IPS-NIHi11 (cell line): ENCODE measurements at regions not wholly inside any gene's neighbourhood (a gene's known extent, or its start where the extent isn't known, plus 50 kb on each side); places are given as distances from the start of the nearest gene placed in this dataset.
A peak's percentile ranks its signal among the peaks of the same experiment; 100 is the strongest.
"Not testable (repeated sequence)": the region's sequence is repeated elsewhere in the genome, so short reads cannot be mapped to it uniquely, and the experiment has no call there.

ENCODE experiments used
- DNase-seq: peaks from one replicate; pipeline ENCODE4 v3.0.0; 2012; ENCODE audit warnings: mixed read lengths, low spot score

DNA sequence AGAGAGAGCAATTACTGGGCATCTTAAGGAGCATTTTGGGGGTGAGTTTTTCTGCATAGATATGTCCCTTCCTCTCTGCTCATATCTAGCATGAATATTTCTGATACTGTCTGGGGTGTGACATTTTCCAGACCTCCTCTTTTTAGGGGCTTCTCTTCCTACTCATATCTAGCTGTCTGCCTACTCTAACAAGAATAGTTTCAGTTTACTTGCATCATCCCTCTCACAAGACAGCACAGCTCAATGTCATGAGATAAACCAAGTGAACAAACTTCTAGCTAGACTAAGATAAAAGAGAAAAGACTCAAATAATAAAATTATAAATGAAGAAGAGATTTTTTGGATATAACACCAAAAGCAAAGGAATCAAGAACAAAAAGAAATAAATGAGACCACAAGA lies 419.5 kb upstream of the SORCS1 start:
- no peak for DNase-seq

DNA sequence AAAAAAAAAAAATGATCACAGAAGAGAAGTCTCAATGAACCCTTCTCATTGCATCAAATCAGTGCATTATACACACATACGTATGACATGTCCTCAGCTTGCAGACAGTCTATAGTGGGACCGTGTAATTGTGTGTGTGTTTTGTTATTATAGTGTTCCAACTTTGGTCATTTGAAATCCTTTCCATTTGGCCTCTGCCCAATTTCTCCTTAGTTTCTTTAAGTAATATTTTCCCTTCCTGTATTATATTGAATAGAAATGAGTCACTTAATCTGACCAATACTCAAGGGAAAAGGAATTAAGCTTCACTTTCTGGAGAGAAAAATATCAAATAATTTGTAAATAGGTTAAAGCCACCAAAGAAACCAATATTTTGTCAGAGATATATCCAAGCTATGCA lies 415.5 kb upstream of the SORCS1 start:
- no peak for DNase-seq

DNA sequence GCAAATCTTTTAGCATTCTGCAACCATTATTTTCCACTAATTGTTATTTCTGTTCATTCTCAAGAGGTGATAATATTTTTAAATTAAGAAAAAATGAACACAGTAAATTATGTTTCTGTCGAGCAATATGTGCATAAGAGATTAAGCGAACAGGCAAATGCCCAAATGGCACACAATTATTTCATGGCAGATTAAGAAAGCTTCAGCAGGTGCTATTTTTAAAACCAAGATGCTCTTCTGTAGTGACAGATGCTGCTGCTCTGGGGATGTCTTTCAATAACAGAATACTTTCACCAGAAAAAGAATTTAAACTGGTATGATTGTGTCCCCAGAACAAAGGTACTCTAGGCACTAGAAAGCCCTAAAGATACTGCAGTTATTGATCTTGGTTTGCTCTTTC lies 412.7 kb upstream of the SORCS1 start:
- no peak for DNase-seq

DNA sequence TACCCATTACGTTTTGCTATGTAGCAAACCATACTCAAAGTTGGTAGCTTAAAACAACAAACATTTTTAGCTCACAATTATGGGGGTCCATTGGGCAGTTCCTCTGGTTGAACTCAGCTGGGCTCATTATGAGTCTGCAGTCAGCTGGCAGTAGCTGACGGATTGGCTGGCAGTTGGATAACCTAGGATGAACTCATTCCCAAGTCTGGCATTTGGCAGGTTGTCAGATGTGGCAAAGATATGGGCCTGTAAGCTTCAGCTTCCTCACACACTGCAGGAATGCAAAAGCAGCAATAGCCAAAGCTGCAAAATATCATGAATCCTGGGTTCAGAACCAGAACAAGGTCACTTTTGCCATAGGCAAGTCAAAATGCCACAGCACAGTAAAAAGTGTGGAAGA lies 412.2 kb upstream of the SORCS1 start:
- DNase-seq: no peak

DNA sequence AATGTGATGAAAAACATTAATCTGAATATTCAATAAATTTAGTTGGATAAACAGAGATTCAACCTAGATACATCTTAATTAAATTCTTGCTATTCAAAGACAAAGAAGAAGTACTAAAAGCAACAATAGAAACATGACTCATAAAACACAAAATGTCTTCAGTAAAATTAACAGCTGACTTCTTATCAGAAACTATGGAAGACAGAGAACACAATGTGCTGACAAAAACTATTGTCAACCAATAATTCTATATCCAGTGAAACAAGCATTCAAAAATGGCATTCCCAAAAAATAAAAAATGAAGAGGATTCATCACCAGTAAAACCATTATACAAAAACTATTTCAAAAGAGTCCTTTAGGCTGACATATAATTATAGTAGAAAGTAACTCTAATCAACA lies 400.5 kb upstream of the SORCS1 start:
- DNase-seq: no peak

DNA sequence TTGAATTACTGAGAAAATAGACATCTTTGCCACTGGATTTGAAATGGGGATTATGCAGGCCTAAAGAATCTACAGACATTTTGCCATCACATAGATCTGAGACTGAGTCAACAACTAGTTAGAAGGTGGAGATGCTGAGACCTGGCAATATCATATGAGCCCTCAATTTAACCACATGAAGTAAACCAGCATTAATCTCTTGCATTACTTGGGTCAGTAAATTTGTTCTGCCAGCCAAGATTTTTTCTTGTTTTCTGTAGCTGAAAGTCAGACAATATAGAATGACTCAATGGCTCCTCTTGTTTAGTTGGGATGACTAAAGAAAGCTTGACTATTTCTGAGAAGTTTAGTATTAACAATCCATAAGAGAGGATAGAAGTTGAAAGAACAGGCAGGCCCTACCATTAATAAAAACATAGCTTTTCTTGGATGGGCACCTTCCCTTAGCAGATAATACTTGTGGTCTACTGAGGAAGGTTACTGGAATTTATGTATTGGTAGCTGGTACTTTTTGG lies 396.7 kb upstream of the SORCS1 start:
- DNase-seq: no peak

DNA sequence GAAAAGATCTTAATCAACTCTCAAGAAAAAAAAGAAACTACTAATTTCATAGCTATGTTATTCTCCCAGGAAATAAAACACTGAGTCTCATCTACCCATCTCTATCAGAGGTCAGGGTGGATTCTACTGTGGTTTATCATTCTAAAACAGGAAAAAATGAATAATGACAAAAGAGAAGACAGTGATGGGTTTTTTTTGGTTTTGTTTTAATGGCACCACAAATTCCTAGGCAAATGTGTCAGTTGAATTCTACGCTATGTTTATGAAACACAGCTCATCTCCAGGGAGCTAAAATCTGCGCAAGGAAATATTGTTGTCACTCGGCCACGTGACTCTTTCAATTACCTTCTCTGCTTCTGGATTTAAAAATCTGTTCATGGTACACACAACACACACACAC lies 393.4 kb upstream of the SORCS1 start:
- no peak for DNase-seq

DNA sequence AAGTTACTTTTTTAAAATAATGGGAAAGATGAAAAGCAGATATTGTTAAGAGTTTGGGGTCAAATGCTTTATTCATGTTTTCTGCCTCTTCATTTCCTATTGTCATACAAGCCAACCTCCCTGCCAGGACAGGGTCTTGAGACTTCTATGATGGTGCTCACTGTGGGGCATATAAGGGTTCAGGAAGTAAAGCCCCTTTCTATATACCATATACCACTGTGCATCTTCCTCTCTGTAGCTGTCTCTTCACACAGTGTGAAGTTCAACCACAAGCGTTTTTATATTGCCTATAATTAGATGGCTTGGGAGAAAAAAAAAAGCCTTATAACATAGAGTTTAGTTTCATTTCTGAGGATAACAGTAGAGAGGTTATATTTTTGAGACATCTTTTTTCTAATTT lies 389.8 kb upstream of the SORCS1 start:
- DNase-seq: no peak

DNA sequence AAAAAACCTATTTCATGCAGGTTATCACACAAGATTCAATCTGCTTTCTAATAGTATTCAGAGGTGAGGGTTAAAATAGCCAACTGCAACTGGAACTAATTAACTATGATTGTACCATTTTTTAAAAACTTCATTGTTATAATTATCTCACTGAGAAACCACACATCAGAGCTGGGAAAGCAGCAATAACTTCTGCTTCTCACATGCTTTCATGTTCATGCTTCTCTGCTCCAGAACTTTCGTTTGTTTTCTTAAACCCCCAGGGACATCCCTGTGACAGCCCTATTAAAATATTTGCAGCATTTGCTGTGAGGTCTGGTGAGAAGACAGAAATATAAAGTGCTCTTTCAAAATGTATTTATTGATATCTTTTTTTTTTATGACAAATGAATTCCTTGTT lies 389.0 kb upstream of the SORCS1 start:
- no peak for DNase-seq

DNA sequence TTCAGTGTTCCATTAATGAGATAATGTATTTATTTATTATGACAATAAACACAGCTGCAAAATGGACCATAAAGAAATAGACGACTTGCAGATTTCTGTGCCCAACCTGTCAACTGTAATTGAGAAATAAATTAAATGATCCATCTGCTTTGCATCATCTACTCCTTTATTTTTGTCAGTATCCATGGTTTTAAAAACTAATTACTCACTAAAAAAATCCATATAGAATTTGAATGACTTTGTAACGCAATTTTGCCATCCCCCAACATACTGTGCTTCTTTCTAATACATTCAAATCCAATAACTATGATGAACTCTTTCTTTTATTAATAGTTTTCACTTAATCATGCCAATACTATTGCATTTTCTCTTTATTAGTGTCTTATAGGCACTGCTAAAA lies 388.5 kb upstream of the SORCS1 start:
- no peak for DNase-seq

DNA sequence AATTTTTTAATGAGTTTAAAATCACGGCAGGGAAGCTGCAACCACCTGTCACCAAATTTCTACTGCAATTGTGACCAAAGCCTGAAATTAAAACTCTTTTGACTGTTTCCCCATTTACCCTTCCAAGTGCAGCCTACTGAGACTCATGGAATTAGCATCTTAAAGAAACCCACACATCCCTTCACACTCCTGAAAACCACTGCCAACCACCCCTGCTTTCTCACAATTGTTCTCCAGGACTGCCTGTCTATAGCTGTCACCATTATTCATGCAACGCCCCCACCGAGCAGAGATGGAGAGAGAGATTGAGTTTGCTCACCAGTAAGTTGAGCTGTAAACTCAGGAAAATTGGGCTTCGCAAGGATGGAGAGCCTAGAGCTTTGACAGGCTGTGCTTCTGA lies 383.8 kb upstream of the SORCS1 start:
- DNase-seq: peak; percentile 58

DNA sequence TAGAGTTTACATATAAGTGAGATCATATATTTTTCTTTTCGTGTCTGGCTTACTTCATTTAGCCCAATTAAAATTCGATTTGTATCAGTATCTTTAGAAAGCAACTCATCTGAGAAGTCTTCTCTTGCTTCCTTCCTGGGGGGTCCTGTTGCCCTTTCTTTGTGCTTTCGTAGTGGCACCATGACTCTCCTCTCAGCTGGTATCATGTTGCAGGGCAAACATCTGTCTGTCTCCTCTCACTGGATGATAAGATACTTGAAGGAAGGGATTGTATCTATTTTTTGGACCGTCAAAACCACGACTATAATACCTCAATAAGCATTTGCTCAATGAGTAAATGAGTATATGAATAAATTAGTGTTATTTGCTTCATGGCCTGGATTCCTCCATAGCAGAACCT lies 382.5 kb upstream of the SORCS1 start:
- DNase-seq: no peak

DNA sequence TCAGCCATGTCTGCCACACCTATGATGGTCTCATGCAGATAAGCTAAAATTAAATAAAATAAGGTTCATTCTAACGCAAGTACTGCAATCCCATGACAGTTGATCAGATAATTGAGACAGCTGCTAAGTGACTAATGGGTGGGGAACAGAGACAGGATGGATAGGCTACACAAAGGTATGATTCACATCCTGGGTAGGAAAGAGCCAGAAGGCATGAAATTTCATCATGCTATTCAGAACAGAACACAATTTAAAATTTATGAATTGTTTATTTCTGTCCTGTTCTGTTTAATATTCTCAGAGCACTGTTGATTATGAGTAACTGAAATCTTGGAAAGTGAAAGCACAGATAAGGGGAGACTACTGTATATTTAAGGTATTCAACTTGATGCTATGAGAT lies 381.8 kb upstream of the SORCS1 start:
- no peak for DNase-seq

DNA sequence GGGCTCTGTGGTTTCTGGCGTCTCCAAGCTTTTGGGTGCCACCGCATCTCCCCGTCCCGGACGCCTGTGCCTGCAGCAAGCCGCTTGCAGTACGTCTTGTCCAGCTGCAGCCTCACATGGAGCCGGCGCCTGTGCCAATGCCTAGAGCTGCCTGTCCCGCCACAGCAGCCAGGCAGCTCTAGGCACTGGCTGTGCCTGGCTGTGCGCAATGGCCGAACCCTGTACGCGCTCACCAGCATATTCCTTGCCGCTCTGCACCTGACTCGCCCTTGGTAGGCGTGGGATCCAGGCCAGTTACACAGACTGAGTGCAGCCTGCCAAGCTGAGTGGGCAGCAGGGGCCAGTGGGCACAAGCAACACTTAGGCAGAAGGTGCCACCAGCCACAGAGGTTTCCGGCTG lies 381.2 kb upstream of the SORCS1 start:
- DNase-seq: no peak

DNA sequence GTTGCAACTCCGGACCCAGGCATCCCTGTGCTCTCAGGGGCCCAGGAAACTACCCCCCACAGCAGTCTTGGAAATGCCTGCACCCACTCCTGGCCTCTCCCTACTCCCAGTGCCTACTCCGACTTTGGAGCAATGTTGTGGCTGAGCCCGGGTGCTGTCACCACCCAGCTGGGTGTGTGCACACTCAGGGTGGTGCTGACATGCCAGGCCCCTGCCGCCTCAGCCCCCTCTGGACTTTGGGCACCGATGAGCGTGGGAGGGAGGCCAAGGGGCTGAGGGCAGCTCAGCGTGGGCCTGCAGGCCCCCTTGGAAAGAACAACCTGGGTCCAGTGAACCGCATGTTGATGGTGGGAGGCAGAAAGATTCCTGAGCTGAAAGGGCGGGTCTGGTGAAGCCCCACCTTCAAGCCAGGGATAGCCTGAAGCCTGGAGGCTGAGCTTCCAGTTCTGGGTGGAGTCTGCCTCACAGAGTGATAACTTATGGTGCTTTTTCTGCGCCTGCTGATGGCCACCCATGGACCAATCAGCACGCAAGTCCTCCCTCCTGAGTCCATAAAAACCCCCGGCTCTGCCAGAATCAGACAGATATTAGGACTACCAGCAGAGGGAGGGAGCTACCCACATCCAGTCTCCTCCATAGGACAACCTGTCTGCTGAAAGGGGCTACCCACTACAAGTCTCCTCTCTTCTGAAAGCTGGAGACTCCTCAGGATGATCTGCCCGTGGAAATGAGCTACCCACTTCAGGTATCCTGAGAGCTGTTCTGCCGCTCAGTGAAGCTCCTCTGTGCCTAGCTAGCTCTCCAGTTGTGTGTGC lies 380.4 kb upstream of the SORCS1 start:
- DNase-seq: no peak

DNA sequence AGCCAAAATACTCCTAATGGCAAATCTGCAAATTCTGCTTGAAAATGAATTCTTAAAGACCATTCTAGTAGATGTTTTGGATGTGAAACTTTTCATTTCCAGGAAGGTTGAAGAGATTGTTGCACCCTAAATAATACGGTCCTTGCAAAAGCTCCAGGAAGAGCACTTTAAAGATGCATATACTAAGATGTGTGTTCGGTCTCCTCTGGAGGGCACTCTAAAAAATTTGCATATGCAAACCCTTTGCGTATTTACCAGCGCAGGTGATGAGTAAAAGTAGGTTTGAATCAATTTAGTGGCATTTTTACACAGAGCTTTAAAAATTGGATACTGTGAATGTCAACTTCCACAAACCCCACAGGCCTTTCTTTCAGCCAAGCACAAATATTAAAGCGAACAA lies 378.1 kb upstream of the SORCS1 start:
- DNase-seq: no peak

DNA sequence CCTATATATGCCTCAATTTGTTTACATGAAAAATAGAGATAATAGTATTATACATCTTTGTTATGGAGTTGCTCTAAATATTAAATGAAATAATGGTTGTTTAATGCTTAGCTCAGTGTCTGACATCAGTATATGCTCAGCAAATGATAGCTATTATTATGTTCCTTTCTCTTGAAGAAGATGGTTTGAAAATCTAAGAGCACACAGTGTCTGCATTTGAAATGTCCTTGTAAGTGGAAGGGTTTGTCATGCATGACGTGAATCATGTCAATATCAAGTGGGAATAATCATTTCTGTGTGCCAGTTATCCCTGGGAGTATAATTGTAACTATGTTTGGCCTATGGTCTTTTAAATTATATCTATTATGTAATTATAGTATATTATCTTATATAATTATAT lies 377.5 kb upstream of the SORCS1 start:
- DNase-seq: no peak

DNA sequence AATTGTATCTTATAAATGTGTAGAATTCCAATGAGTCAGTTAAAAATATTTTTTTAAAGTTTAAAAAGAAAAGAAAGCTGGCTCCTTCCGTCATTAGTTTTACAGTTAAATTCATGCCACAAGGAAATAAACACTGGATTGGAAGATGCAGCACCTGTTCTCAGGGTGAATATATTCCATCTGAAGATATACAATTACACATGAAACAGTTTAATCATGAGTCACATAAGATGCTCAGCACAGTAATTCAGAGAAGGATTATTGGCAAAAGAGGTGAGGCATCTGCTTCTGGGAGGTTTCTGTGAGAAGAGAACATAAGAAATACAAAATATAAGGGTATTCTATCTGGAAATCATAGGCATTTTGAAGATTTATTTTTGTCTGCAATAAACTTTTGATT lies 376.5 kb upstream of the SORCS1 start:
- DNase-seq: no peak

DNA sequence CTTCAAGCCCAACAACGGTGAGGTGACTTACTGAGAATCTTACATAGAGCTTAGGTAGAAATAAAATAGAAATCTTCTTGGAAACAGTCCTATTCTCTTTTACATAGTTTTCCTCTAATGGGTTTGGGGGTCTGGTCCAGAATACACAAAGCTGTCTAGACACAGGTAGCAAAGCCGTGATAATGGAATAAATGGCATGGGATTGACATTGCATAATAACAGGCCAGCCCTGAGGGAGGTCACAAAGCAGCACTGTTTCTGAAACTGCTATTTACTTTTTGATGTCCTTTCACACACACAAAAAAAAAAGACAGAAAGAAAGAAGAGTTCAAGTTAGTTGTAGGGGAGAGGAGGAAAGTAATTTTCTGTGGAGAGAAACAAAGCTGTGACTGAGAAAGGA lies 364.8 kb upstream of the SORCS1 start:
- no peak for DNase-seq

DNA sequence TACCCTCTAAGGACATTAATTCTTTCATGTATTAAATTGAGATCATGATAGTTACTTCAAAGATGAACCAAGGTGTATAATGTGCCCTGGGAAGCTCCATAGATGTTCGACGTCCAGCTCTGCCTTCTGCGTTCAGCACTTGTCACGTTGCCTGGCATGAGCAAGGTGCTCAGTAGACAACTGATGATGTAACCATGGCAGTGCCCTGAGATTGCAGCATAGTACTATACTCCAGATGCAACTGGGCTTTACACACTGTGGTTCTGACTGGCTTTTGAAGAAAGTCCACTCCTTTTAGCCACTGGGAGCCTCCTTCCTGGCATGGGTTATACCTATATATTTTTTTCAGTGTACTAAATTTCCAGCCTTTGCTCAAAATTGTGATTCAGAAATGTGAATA lies 355.8 kb upstream of the SORCS1 start:
- no peak for DNase-seq

DNA sequence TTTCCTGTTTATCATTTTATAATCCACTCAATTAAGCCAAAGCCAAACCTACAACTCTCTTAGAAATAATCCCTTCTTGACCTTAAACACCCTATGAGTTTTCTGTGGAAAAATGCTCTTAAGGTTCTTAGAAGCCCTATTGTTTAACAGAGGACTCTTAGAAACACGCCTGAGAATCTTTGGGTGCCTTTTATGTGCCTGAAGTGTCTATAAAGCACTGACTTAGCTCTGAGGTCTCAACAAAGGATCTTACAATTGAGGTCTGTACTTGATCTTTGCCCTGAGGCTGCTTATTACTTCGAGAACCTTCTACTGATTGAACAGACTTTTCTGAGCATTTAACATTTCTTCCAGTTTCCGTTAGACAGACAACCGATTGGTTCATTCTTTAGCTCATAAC lies 353.3 kb upstream of the SORCS1 start:
- DNase-seq: no peak

DNA sequence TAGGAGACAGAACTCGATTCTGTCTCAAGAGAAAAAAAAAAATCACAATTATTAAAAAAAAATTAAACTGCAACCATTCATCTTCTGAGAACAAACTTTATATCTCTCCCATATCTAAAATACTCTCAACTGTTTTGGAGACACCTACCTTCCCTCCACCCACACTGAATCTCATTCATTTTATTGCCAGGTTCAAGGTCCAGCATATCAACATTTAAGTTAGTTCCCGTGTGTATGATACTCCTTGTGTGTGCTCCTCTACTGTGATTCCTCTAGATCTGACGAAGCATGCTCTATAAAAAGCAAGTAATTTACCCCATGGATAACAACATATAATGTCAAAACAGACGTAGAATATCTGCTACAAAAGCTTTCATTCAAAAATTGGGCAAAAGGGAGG lies 351.8 kb upstream of the SORCS1 start:
- no peak for DNase-seq

DNA sequence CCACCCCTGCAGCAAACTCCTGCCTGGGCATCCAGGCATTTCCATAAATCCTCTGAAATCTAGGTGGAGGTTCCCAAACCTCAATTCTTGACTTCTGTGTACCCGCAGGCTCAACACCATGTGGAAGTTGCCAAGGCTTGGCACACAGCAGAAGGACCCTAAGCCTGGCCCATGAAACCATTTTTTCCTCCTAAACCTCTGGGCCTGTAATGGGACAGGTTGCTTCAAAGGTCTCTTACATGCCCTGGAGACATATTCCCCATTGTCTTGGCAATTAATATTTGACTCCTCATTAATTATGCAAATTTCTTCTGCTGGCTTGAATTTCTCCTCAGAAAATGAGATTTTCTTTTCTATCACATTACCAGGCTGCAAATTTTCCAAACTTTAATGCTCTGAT lies 339.5 kb upstream of the SORCS1 start:
- DNase-seq: not testable (repeated sequence)

DNA sequence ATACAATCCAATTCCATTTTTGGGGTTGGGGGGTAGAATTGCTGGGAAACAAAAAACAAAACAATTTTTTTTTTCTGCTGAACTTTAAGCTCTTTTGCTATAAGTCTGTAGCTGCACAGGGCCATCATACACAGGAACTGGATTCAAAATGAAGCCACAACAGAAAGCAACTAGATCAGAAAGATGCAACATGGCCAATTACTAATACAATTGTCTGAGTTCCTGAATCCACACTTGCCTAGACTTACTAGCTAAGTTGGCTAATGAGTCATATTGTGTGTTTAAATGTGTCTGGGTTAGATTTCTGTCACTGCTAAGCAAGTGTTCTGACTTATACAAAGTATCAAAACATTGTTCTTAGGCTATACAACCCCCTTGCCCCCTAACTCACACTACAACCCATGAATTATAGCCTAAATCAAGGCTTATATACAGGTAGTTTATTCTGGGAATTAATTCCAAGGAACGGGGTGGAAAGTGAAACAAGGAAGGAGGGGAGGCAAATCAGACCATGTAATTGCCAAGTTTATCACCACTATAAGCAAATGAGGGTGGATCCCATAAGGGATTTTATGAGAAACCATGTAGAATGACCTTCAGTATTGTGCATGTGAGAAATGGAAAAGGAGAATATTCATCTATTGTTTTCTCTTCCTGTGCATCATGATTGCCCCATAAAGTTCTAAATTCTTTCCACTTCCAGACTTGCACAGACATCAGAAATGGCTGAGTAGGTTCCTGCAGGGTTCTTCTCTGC lies 337.9 kb upstream of the SORCS1 start:
- DNase-seq: no peak
